HG02642 (cell line): ENCODE measurements at regions not wholly inside any gene's neighbourhood (a gene's known extent, or its start where the extent isn't known, plus 50 kb on each side); places are given as distances from the start of the nearest gene placed in this dataset.
"Not testable (repeated sequence)": the region's sequence is repeated elsewhere in the genome, so short reads cannot be mapped to it uniquely, and the experiment has no call there.

Source experiments
- ATAC-seq: cut with Tn5 transposase; IDR thresholded peaks from one replicate; pipeline ENCODE4 v1.9.1; 2021; ENCODE audit warnings: mild to moderate bottlenecking; ENCODE audit not compliant: unreplicated experiment, poor library complexity

GRCh38 chr12:38157933-38158401 is 158.6 kb upstream of the ALG10B start:
- ATAC-seq = no peak

- ATAC-seq = no peak
Measured at GRCh38 chr12:38158428-38159091, 158.0 kb upstream of the ALG10B start.

DNA sequence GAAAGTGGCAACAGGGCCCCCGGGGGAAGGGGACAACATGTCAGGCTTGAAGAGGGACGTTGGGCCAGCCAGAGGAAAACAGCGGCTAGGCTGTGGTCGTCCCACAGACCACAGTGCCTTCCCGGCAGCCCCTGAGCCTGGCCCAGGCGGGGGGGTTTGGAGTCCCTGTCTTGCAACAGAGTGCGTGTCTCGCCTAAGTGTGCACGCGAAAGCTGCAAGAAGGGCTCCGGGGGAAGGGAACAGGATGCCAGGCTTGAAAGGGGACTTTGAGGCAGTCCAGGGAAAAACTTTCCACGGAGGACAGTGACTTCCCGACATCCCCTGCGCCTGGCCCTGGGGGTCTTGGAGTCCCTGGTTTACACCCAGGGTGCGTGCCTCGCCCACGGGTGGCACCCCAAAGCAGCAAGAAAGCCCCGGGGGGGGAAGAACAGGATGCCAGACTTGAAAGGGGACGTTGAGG is 157.5 kb upstream of the ALG10B start:
- no peak for ATAC-seq

- ATAC-seq = no peak
Measured at GRCh38 chr12:38159591-38160317, 156.8 kb upstream of the ALG10B start.

DNA sequence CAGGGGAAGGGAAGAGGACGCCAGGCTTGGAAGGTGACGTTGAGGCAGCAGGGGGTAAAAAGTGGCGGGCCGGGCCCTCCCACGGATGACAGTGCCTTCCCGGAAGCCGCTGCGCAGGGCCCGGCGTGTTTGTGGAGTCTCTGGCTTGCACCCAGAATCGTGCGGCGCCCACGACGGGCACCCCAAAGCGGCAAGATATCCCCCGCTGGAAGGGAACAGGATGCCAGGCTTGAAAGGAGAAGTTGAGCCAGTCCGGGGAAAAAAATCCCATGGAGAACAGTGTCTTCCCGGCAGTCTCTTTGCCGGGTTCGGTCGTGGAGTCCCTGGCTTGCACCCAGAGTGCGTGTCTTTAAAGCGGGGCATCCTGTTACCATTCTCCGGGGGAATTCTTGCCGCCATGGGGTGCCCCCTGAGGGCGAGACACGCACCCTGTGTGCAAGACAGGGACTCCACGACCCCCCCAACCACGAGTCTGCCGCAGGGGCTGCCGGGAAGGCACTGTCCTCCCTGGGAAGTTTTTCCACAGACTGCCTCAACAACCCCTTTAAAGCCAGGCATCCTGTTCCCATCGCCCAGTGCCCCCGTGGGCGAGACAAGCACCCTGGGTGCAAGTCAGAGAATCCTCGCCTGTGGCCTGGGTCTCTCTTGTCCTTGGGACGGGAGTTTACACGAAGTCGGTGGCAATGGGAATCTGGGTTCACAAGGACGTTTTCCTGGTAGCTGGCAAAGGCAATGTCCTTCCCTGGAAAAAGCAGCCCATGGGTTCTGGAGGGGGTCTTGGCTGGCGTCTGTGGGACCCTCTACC is 156.1 kb upstream of the ALG10B start:
- no peak for ATAC-seq

DNA sequence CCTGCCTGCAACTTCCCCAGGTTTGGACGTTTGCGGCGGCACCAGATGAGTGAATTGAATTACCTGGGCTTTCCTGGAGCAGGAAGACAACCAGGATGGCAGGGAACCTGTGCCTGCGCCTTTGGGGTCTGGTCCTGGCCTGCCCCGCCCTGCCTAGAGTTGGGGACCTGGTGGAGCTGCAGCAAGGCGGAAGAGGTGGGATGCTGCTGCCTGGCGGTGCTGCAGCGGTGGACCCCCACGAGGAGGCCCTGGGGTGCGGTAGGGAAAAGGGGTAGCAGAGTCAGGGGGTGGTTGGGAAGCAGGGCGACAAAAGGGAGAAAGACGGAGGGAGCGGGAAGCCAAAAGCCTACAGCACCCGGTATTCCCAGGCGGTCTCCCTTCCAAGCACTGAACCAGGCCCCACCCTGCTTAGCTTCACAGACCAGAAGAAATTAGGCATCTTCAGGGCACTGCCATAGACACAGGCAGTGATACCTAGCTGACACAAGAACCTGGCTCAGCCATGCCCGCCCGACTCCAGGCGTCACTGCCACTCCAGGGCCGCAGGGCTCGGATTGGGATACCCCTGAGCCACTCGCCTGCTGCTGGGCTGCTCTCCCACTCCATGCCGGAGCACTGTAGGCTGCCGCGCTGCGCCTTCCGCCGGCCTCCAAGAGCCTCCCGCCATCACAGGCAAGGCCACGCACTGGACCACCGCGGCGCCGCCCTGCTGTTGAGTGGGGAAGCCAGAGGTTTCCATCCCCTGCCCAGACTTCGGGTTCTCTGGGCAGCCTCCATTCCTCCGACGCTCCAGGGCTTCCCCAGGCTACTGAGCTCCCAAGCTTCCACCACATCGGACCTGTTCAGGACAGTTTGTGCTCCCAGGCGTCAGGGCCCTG is 155.2 kb upstream of the ALG10B start:
- no peak for ATAC-seq

DNA sequence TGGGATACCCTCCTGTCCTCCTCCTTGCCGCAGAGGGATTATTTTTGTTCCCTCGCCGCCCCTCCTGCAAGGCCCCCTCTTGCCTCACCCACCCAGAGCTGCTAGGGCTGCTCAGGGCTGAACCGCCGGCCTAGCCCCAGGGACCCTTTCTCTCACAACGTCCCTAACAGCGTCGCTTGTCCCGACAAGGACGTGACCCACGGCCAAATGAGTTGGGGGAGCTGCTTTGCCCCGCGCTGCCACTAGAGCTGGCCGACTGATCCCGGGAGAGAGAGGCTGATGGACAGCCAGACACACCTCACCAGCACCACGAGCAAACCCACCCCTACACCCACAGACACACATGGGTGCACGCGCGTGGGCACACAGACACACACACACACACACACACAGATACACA is 154.6 kb upstream of the ALG10B start:
- ATAC-seq = no peak

GRCh38 chr12:38162708-38163441 is 153.7 kb upstream of the ALG10B start:
- ATAC-seq = no peak

GRCh38 chr12:38163442-38163801 is 153.2 kb upstream of the ALG10B start:
- no peak for ATAC-seq

- no peak for ATAC-seq
Measured at GRCh38 chr12:38166225-38166624, 150.3 kb upstream of the ALG10B start.

- no peak for ATAC-seq
Measured at GRCh38 chr12:38175538-38175937, 141.0 kb upstream of the ALG10B start.

DNA sequence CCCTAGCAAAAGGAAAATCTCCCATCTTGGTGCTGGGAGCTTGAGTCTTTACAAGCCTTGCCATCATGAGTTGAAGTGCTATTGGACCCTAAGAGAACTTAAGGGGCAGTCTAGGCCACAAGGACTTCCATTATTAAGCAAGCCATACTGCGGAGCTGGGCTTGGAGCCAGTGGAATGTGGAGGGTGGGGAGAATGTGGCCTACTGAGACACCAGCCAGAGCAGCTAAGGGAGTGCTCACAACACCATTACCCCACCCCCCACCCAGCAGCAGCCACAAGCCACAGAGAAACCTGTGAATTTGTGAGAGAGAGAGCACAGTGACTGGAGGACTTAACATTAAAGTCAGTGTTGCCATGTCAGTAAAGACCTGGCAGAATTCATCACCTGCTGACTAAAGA is 133.0 kb upstream of the ALG10B start:
- not testable (repeated sequence) for ATAC-seq

DNA sequence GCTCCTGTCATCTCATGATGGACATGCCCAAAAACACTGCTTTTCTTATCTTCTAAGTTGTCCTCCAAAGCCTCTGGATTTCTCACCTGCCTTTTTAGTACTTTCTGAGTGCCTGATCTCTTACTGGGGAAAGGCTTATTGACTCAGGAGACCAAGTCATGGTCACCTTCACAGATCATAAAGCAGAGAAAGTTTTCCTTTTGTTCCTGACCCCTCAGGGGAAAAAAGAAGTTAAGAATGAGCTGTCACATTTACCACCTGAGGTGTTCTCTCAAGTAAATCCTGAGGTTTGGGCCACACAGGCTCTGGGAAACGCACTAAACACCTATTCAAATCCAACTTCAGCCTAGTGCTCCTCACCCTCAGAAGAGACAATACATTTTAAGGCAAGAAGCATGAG is 119.3 kb upstream of the ALG10B start:
- not testable (repeated sequence) for ATAC-seq

- no peak for ATAC-seq
Measured at GRCh38 chr12:38201461-38202276, 114.9 kb upstream of the ALG10B start.

DNA sequence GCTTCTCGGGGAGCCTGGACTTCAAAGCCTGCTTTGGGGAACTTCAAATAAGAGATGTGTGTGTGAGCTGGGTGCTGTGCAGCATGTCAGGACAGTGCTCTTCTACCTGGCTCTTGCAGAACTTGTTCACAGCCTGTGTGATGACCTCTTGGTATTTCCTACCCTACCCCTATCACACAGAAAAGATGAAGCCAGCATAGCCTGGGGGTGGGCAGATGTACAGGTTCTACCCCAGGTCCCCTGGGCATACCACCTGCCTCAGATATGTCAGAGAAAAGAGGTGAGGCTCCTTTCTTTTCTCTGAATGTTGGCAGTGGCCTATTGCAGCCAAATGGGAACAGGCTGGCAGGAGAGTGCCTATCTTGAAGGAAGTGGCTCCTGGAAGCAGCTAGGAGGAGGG is 111.7 kb upstream of the ALG10B start:
- no peak for ATAC-seq

- no peak for ATAC-seq
Measured at GRCh38 chr12:38222011-38222410, 94.6 kb upstream of the ALG10B start.

- not testable (repeated sequence) for ATAC-seq
Measured at GRCh38 chr12:38238328-38238727, 78.2 kb upstream of the ALG10B start.

GRCh38 chr12:38253778-38254177 is 62.8 kb upstream of the ALG10B start:
- ATAC-seq = no peak

GRCh38 chr12:38258411-38258810 is 58.2 kb upstream of the ALG10B start:
- no peak for ATAC-seq
